H1 (cell line): ENCODE measurements at regions not wholly inside any gene's neighbourhood (a gene's known extent, or its start where the extent isn't known, plus 50 kb on each side); places are given as distances from the start of the nearest gene placed in this dataset.

Source experiments
- CTCF ChIA-PET: fragments of 300-600 bp; sonication (Branson Sonifier 250); formaldehyde crosslinking; loops from one replicate; lab custom pipeline; 2021; ENCODE audit not compliant: partially characterized antibody; lab: Charles Lee
- POLR2A ChIA-PET: fragments of 300-600 bp; sonication (Branson Sonifier 250); formaldehyde crosslinking; loops from one replicate; lab custom pipeline; 2021; ENCODE audit warnings: inconsistent platforms; ENCODE audit not compliant: partially characterized antibody; lab: Charles Lee
- DNase-seq, 2 experiments: peaks; one replicate each; pipeline versions ENCODE4 v3.0.0 to v3.0.0-alpha.2; 2010 to 2022; ENCODE audit warnings: low spot score in 2 of 2, low read depth in 1 of 2, mixed read lengths in 1 of 2
- FAIRE-seq: peaks from 2 replicates; lab custom pipeline; 2011; peaks lifted over from hg19 to GRCh38; lab: Jason Lieb, UNC
- H2AFZ ChIP-seq: 2 replicates; pipeline ENCODE4 v1.8.1; 2012; ENCODE audit warnings: low read length, inconsistent platforms
- H2AK5ac ChIP-seq: 2 replicates; pipeline ENCODE4 v1.6.1; 2013; ENCODE audit warnings: low read depth, low read length
- H2BK120ac ChIP-seq: replicated peaks from 2 replicates; pipeline ENCODE3; 2013; ENCODE audit warnings: low read depth, low read length, inconsistent platforms
- H2BK12ac ChIP-seq: 2 replicates; pipeline ENCODE4 v1.6.1; 2013; ENCODE audit warnings: low read depth, low read length
- H2BK15ac ChIP-seq: 2 replicates; pipeline ENCODE4 v1.6.1; 2013; ENCODE audit warnings: low read length
- H2BK20ac ChIP-seq: 2 replicates; pipeline ENCODE4 v1.6.1; 2013; ENCODE audit warnings: low read length
- H2BK5ac ChIP-seq: 2 replicates; pipeline ENCODE4 v1.6.1; 2013; ENCODE audit warnings: low read depth, low read length
- H3K14ac ChIP-seq: 2 replicates; pipeline ENCODE4 v1.6.1; 2013; ENCODE audit warnings: inconsistent platforms; ENCODE audit not compliant: insufficient read length
- H3K18ac ChIP-seq: 2 replicates; pipeline ENCODE4 v1.6.1; 2013; ENCODE audit warnings: low read length; ENCODE audit errors: extremely low read depth
- H3K23ac ChIP-seq: 2 replicates; pipeline ENCODE4 v1.6.1; 2013; ENCODE audit warnings: inconsistent platforms; ENCODE audit not compliant: insufficient read length
- H3K23me2 ChIP-seq: 2 replicates; pipeline ENCODE4 v1.6.1; 2013; ENCODE audit warnings: low read depth, low read length
- H3K27ac ChIP-seq: 2 replicates; pipeline ENCODE4 v1.6.1; 2011; ENCODE audit warnings: low read depth, low read length, inconsistent platforms
- H3K27me3 ChIP-seq, 4 experiments: replicated peaks in 1 of 4; 1 replicate in 1 of 4; 2 replicates in 3 of 4; pipeline versions ENCODE4 v1.6.1 to v1.8.1; 2011 to 2013; ENCODE audit warnings: low read length in 3 of 4, mild to moderate bottlenecking in 3 of 4, inconsistent platforms in 2 of 4, mixed read lengths in 2 of 4, moderate library complexity in 1 of 4; ENCODE audit not compliant: control insufficient read depth in 3 of 4, insufficient read depth in 3 of 4; ENCODE audit errors: extremely low read depth in 1 of 4
- H3K36me3 ChIP-seq, 4 experiments: 2 replicates each; pipeline versions ENCODE4 v1.6.1 to v1.8.1; 2011 to 2013; ENCODE audit warnings: mild to moderate bottlenecking in 4 of 4, low read length in 3 of 4, moderate library complexity in 2 of 4, control low read depth in 1 of 4, inconsistent platforms in 1 of 4; ENCODE audit not compliant: insufficient read depth in 4 of 4, control insufficient read depth in 2 of 4
- H3K4ac ChIP-seq: replicated peaks from 2 replicates; pipeline ENCODE3; 2013; ENCODE audit warnings: low read length, low read depth, mixed read lengths, inconsistent platforms; ENCODE audit not compliant: insufficient read length
- H3K4me1 ChIP-seq, 4 experiments: replicated peaks in 1 of 4; 1 replicate in 1 of 4; 2 replicates in 3 of 4; pipeline versions ENCODE4 v1.6.1 to v1.8.1; 2011 to 2013; ENCODE audit warnings: low read length in 3 of 4, inconsistent platforms in 2 of 4, mixed read lengths in 1 of 4; ENCODE audit not compliant: insufficient read depth in 4 of 4, control insufficient read depth in 3 of 4
- H3K4me2 ChIP-seq, 2 experiments: 2 replicates each; pipeline versions ENCODE4 v1.6.1 to v1.8.1; 2011 to 2013; ENCODE audit warnings: low read depth in 2 of 2, low read length in 2 of 2, control low read depth in 1 of 2, inconsistent platforms in 1 of 2, mild to moderate bottlenecking in 1 of 2; ENCODE audit not compliant: insufficient read depth in 1 of 2
- H3K4me3 ChIP-seq, 4 experiments: fragments of 200-600, 300-600 bp in 1 of 4; sonication (generic), shearing (Covaris generic), sonication (Bioruptor Twin) in 1 of 4; 2 replicates each; pipeline versions ENCODE4 v1.5.1 to v1.8.1; 2011 to 2016; ENCODE audit warnings: low read length in 4 of 4, low read depth in 3 of 4, control low read depth in 2 of 4, inconsistent platforms in 2 of 4, mild to moderate bottlenecking in 2 of 4, mixed read lengths in 1 of 4, moderate library complexity in 1 of 4; ENCODE audit not compliant: insufficient read depth in 2 of 4; ENCODE audit errors: extremely low read depth in 1 of 4
- H3K56ac ChIP-seq: replicated peaks from 2 replicates; pipeline ENCODE3; 2013; ENCODE audit warnings: low read depth, mild to moderate bottlenecking, mixed read lengths, low read length, inconsistent platforms; ENCODE audit not compliant: insufficient read length
- H3K79me1 ChIP-seq: 2 replicates; pipeline ENCODE4 v1.6.1; 2013; ENCODE audit warnings: low read depth, low read length, control low read depth
- H3K79me2 ChIP-seq, 2 experiments: 2 replicates each; pipeline versions ENCODE4 v1.6.1 to v1.8.1; 2012 to 2013; ENCODE audit warnings: low read length in 2 of 2, mild to moderate bottlenecking in 2 of 2, inconsistent platforms in 1 of 2; ENCODE audit not compliant: insufficient read depth in 2 of 2, control insufficient read depth in 1 of 2
- H3K9ac ChIP-seq, 4 experiments: replicated peaks in 1 of 4; 1 replicate in 1 of 4; 2 replicates in 3 of 4; pipeline versions ENCODE4 v1.6.1 to v1.8.1; 2011 to 2013; ENCODE audit warnings: low read depth in 3 of 4, low read length in 3 of 4, control low read depth in 2 of 4, mild to moderate bottlenecking in 2 of 4, moderate library complexity in 2 of 4, inconsistent platforms in 1 of 4; ENCODE audit errors: extremely low read depth in 1 of 4
- H3K9me3 ChIP-seq, 2 experiments: 2 replicates each; pipeline versions ENCODE4 v1.6.1 to v1.8.1; 2012 to 2013; ENCODE audit warnings: mild to moderate bottlenecking in 2 of 2, moderate library complexity in 2 of 2, control low read depth in 1 of 2, inconsistent platforms in 1 of 2, low read depth in 1 of 2, low read length in 1 of 2, mixed read lengths in 1 of 2; ENCODE audit not compliant: insufficient read depth in 2 of 2
- H4K20me1 ChIP-seq, 2 experiments: replicated peaks in 1 of 2; 2 replicates each; pipeline versions ENCODE3 to v1.8.1; 2011 to 2013; ENCODE audit warnings: inconsistent platforms in 2 of 2, low read length in 2 of 2, mild to moderate bottlenecking in 1 of 2; ENCODE audit not compliant: insufficient read depth in 2 of 2, control insufficient read depth in 1 of 2
- H4K5ac ChIP-seq: 2 replicates; pipeline ENCODE4 v1.6.1; 2013; ENCODE audit warnings: low read length, low read depth, mixed read lengths, inconsistent platforms; ENCODE audit not compliant: insufficient read length
- H4K8ac ChIP-seq: 2 replicates; pipeline ENCODE4 v1.8.0; 2013; ENCODE audit warnings: mild to moderate bottlenecking, moderate library complexity, low read length, inconsistent platforms; ENCODE audit not compliant: insufficient read depth; ENCODE audit errors: extremely low read depth
- H4K91ac ChIP-seq: replicated peaks from 2 replicates; pipeline ENCODE3; 2013; ENCODE audit warnings: low read length, mixed read lengths, inconsistent platforms; ENCODE audit not compliant: insufficient read length
- BRCA1 ChIP-seq: IDR thresholded peaks from 2 replicates; pipeline ENCODE4 v1.6.1; 2012; ENCODE audit warnings: low read depth, low read length, improper control_type of control experiment
- CBX8 ChIP-seq: fragments of 300-800, 300-1000 bp; sonication (generic); IDR thresholded peaks from 2 replicates; pipeline ENCODE4 v1.7.1; 2016; ENCODE audit warnings: low read depth, low read length, borderline replicate concordance
- CEBPB ChIP-seq: IDR thresholded peaks from 2 replicates; pipeline ENCODE4 v1.6.1; 2012; ENCODE audit warnings: low read depth, low read length
- EGR1 ChIP-seq: IDR thresholded peaks from 2 replicates; pipeline ENCODE4 v1.6.1; 2011; ENCODE audit warnings: low read depth, low read length, borderline replicate concordance
- EP300 ChIP-seq, 2 experiments: IDR thresholded peaks; 1 replicate in 1 of 2; 2 replicates in 1 of 2; pipeline ENCODE4 v1.6.1; 2011 to 2012; ENCODE audit warnings: low read depth in 2 of 2, low read length in 2 of 2, mild to moderate bottlenecking in 2 of 2, borderline replicate concordance in 1 of 2, inconsistent platforms in 1 of 2, moderate library complexity in 1 of 2
- EZH2 ChIP-seq: fragments of 200-600 bp; sonication (generic); IDR thresholded peaks from 2 replicates; pipeline ENCODE4 v1.7.1; 2012; ENCODE audit warnings: low read depth, mild to moderate bottlenecking, moderate library complexity, low read length, inconsistent platforms; ENCODE audit not compliant: severe bottlenecking
- FOSL1 ChIP-seq: IDR thresholded peaks from 2 replicates; pipeline ENCODE4 v1.6.1; 2011; ENCODE audit warnings: mild to moderate bottlenecking, low read depth, low read length, moderate library complexity; ENCODE audit not compliant: insufficient read depth
- KDM1A ChIP-seq: fragments of 200-600, 300-600 bp; sonication (generic); IDR thresholded peaks from 2 replicates; pipeline ENCODE4 v1.7.1; 2016; ENCODE audit warnings: mild to moderate bottlenecking, low read length, borderline replicate concordance
- MAX ChIP-seq: IDR thresholded peaks from 2 replicates; pipeline ENCODE4 v1.6.1; 2012; ENCODE audit warnings: inconsistent platforms
- POU5F1 ChIP-seq: IDR thresholded peaks from 2 replicates; pipeline ENCODE4 v1.6.1; 2011; ENCODE audit warnings: low read depth, mild to moderate bottlenecking, low read length, moderate library complexity
- RFX5 ChIP-seq: IDR thresholded peaks from 2 replicates; pipeline ENCODE4 v1.6.1; 2011; ENCODE audit warnings: low read depth, low read length, improper control_type of control experiment, borderline replicate concordance
- SP4 ChIP-seq: IDR thresholded peaks from 2 replicates; pipeline ENCODE4 v1.6.1; 2012; ENCODE audit warnings: low read length, inconsistent platforms
- USF2 ChIP-seq: IDR thresholded peaks from 2 replicates; pipeline ENCODE4 v1.6.1; 2011; ENCODE audit warnings: low read length, improper control_type of control experiment
- WGBS, 2 experiments: shearing (Covaris generic) in 1 of 2; methylation state at CpG; one replicate each; pipeline versions ENCODE4 v1.1.6 to v1.1.7; 2013 to 2015; ENCODE audit warnings: low lambda C conversion rate in 2 of 2, mixed read lengths in 2 of 2, inconsistent platforms in 1 of 2, low coverage in 1 of 2, missing lambda C conversion rate in 1 of 2; ENCODE audit not compliant: insufficient replicate concordance in 2 of 2, insufficient coverage in 1 of 2, insufficient read length in 1 of 2; ENCODE audit errors: extremely low coverage in 1 of 2, missing lambda C conversion rate in 1 of 2; 5-methylcytosine and 5-hydroxymethylcytosine counted together

- H3K27me3 ChIP-seq = no peaks in the 10 kb centered on the region
- H2BK20ac ChIP-seq = no peak overlapping the region
- no peak overlapping the region for H3K4me2 ChIP-seq
- H3K79me1 ChIP-seq = no peaks in the 10 kb centered on the region
- no peak overlapping the region for H3K4me3 ChIP-seq
- no peak overlapping the region for H3K56ac ChIP-seq
- no peak overlapping the region for H3K9ac ChIP-seq
- H3K27ac ChIP-seq = no peak overlapping the region
- no peaks in the 10 kb centered on the region for H3K79me2 ChIP-seq
- H2BK120ac ChIP-seq = no peak overlapping the region
- H2BK15ac ChIP-seq = no peak overlapping the region
- H3K4ac ChIP-seq = no peak overlapping the region
- H3K14ac ChIP-seq = no peak overlapping the region
- H3K23me2 ChIP-seq = no peaks in the 10 kb centered on the region
- FAIRE-seq (no peak), DNase-seq (no peak)
- no peak overlapping the region for H2AFZ ChIP-seq
- H2BK12ac ChIP-seq = no peak overlapping the region
- no peak overlapping the region; the same call in 1 of the 2 replicates for H4K8ac ChIP-seq
- H2AK5ac ChIP-seq = no peak overlapping the region
- no peaks in the 10 kb centered on the region for H3K9me3 ChIP-seq
- no peak overlapping the region for H3K23ac ChIP-seq
- no peak overlapping the region for H2BK5ac ChIP-seq
- H3K4me1 ChIP-seq = no peaks in the 10 kb centered on the region
- no peak overlapping the region for H3K18ac ChIP-seq
- ChIA-PET CTCF (no interaction called here), POLR2A (no interaction called here)
- no peaks in the 10 kb centered on the region for H3K36me3 ChIP-seq
- H4K91ac ChIP-seq = no peak overlapping the region
- TF ChIP-seq EGR1 (no peak), MAX (no peak), SP4 (no peak), BRCA1 (no peak), RFX5 (no peak), KDM1A (no peak), CBX8 (no peak), EZH2 (no peak), POU5F1 (no peak), CEBPB (no peak), FOSL1 (no peak), USF2 (no peak), EP300 (IDR thresholded peaks at IDR 0.05; ENCODE audit: borderline replicate concordance in 1 of 2, low read depth in 2 of 2, low read length in 2 of 2) (no peak)
- H4K20me1 ChIP-seq = no peaks in the 10 kb centered on the region
- no peak overlapping the region for H4K5ac ChIP-seq
- WGBS, 2 experiments = 94% methylated on average over 11 of the region's 11 CpGs; no CpG with 5 or more reads in 1 of the 2 experiments
Measured at GRCh38 chr2:37816686-37817085, 108.4 kb upstream of the RMDN2 start.
